H9 (cell line): ENCODE measurements at regions not wholly inside any gene's neighbourhood (a gene's known extent, or its start where the extent isn't known, plus 50 kb on each side); places are given as distances from the start of the nearest gene placed in this dataset.

Experiments used
- DNase-seq: peaks from one replicate; pipeline ENCODE4 v3.0.0-alpha.2; 2017
- H2AFZ ChIP-seq: one replicate; pipeline ENCODE4 v1.6.1; 2013; ENCODE audit warnings: mild to moderate bottlenecking, low read length, control low read depth, moderate library complexity
- H2AK5ac ChIP-seq: 2 replicates; pipeline ENCODE4 v1.6.1; 2013; ENCODE audit warnings: low read length, control low read depth, mixed read lengths; ENCODE audit not compliant: insufficient read length
- H2BK120ac ChIP-seq: one replicate; pipeline ENCODE4 v1.6.1; 2013; ENCODE audit warnings: low read depth, mild to moderate bottlenecking, low read length, control low read depth, inconsistent platforms; ENCODE audit not compliant: poor library complexity, severe bottlenecking
- H2BK12ac ChIP-seq: 2 replicates; pipeline ENCODE4 v1.6.1; 2013; ENCODE audit warnings: low read length, control low read depth, mixed read lengths, low read depth; ENCODE audit not compliant: insufficient read length
- H2BK15ac ChIP-seq: 2 replicates; pipeline ENCODE4 v1.6.1; 2013; ENCODE audit warnings: low read depth, low read length, control low read depth
- H2BK20ac ChIP-seq: one replicate; pipeline ENCODE4 v1.6.1; 2013; ENCODE audit warnings: low read depth, mild to moderate bottlenecking, low read length, control low read depth, inconsistent platforms; ENCODE audit not compliant: poor library complexity, severe bottlenecking
- H2BK5ac ChIP-seq: 2 replicates; pipeline ENCODE4 v1.6.1; 2013; ENCODE audit warnings: low read length, control low read depth, mixed read lengths; ENCODE audit not compliant: insufficient read length
- H3K14ac ChIP-seq: 2 replicates; pipeline ENCODE4 v1.6.1; 2013; ENCODE audit warnings: low read length, control low read depth; ENCODE audit not compliant: insufficient read depth
- H3K18ac ChIP-seq: 2 replicates; pipeline ENCODE4 v1.6.1; 2013; ENCODE audit warnings: low read depth, mild to moderate bottlenecking, mixed read lengths, low read length, control low read depth; ENCODE audit not compliant: insufficient read length
- H3K23ac ChIP-seq: 2 replicates; pipeline ENCODE4 v1.6.1; 2013; ENCODE audit warnings: low read length, control low read depth, mixed read lengths, low read depth; ENCODE audit not compliant: insufficient read length
- H3K23me2 ChIP-seq: 2 replicates; pipeline ENCODE4 v1.6.1; 2013; ENCODE audit warnings: low read depth, mild to moderate bottlenecking, mixed read lengths, low read length, control low read depth; ENCODE audit not compliant: insufficient read length, poor library complexity, severe bottlenecking
- H3K27ac ChIP-seq: 2 replicates; pipeline ENCODE4 v1.5.1; 2013; ENCODE audit warnings: low read length, control low read depth, mixed read lengths, low read depth; ENCODE audit not compliant: insufficient read length
- H3K27me3 ChIP-seq: 2 replicates; pipeline ENCODE4 v1.6.1; 2013; ENCODE audit warnings: low read length, control low read depth, inconsistent platforms; ENCODE audit not compliant: insufficient read depth
- H3K4ac ChIP-seq: 2 replicates; pipeline ENCODE4 v1.6.1; 2013; ENCODE audit warnings: low read depth, mild to moderate bottlenecking, control low read depth, inconsistent platforms, low read length, moderate library complexity
- H3K4me1 ChIP-seq: 2 replicates; pipeline ENCODE4 v1.6.1; 2013; ENCODE audit warnings: low read length, control low read depth, inconsistent platforms; ENCODE audit not compliant: insufficient read depth
- H3K4me2 ChIP-seq: 2 replicates; pipeline ENCODE4 v1.6.1; 2013; ENCODE audit warnings: low read length, control low read depth, mixed read lengths; ENCODE audit not compliant: insufficient read length, insufficient read depth
- H3K56ac ChIP-seq: 2 replicates; pipeline ENCODE4 v1.6.1; 2013; ENCODE audit warnings: low read depth, mild to moderate bottlenecking, mixed read lengths, low read length, control low read depth; ENCODE audit not compliant: insufficient read length
- H3K79me1 ChIP-seq: 2 replicates; pipeline ENCODE4 v1.6.1; 2013; ENCODE audit warnings: low read depth, mild to moderate bottlenecking, moderate library complexity, low read length, control low read depth, inconsistent platforms; ENCODE audit not compliant: insufficient read depth, poor library complexity, severe bottlenecking
- H3K79me2 ChIP-seq: 2 replicates; pipeline ENCODE4 v1.6.1; 2013; ENCODE audit warnings: low read length, control low read depth, inconsistent platforms; ENCODE audit not compliant: insufficient read depth
- H3K9ac ChIP-seq: 2 replicates; pipeline ENCODE4 v1.6.1; 2013; ENCODE audit warnings: low read length, control low read depth, mixed read lengths; ENCODE audit not compliant: insufficient read length; ENCODE audit errors: extremely low read depth
- H3K9me3 ChIP-seq: one replicate; pipeline ENCODE4 v1.6.1; 2013; ENCODE audit warnings: low read depth, low read length, inconsistent platforms; ENCODE audit not compliant: control insufficient read depth
- H3T11ph ChIP-seq: one replicate; pipeline ENCODE4 v1.6.1; 2013; ENCODE audit warnings: mild to moderate bottlenecking, low read length, control low read depth, inconsistent platforms
- H4K20me1 ChIP-seq: one replicate; pipeline ENCODE4 v1.6.1; 2013; ENCODE audit not compliant: control insufficient read depth, insufficient read length, insufficient read depth
- H4K5ac ChIP-seq: 2 replicates; pipeline ENCODE4 v1.6.1; 2013; ENCODE audit warnings: low read depth, mild to moderate bottlenecking, mixed read lengths, low read length, control low read depth; ENCODE audit not compliant: insufficient read length
- H4K8ac ChIP-seq: replicated peaks from 2 replicates; pipeline ENCODE4 v1.6.1; 2013; ENCODE audit warnings: low read length, control low read depth, mixed read lengths, low read depth; ENCODE audit not compliant: insufficient read length
- H4K91ac ChIP-seq: 2 replicates; pipeline ENCODE4 v1.6.1; 2013; ENCODE audit warnings: low read depth, mild to moderate bottlenecking, moderate library complexity, mixed read lengths, low read length, control low read depth; ENCODE audit not compliant: insufficient read length
- H3K27ac Mint-ChIP-seq, 3 experiments: 2 replicates in 2 of 3; 3 replicates in 1 of 3; pipeline ENCODE4 v1.8.0; 2020 to 2021; ENCODE audit warnings: mixed read lengths in 3 of 3, mild to moderate bottlenecking in 1 of 3, moderate library complexity in 1 of 3
- H3K27me3 Mint-ChIP-seq: 2 replicates; pipeline ENCODE4 v1.8.0; 2021; ENCODE audit warnings: low read depth, mild to moderate bottlenecking, moderate library complexity, mixed read lengths
- H3K36me3 Mint-ChIP-seq, 3 experiments: 2 replicates in 2 of 3; 3 replicates in 1 of 3; pipeline ENCODE4 v1.8.0; 2020 to 2021; ENCODE audit warnings: low read depth in 3 of 3, mixed read lengths in 3 of 3; ENCODE audit not compliant: insufficient read depth in 1 of 3
- H3K4me1 Mint-ChIP-seq, 2 experiments: 2 replicates each; pipeline ENCODE4 v1.8.0; 2020; ENCODE audit warnings: mixed read lengths in 2 of 2
- H3K4me3 Mint-ChIP-seq, 2 experiments: 2 replicates in 1 of 2; 3 replicates in 1 of 2; pipeline ENCODE4 v1.8.0; 2020 to 2021; ENCODE audit warnings: mild to moderate bottlenecking in 2 of 2, mixed read lengths in 2 of 2, moderate library complexity in 1 of 2
- H3K9me3 Mint-ChIP-seq, 2 experiments: 2 replicates in 1 of 2; 3 replicates in 1 of 2; pipeline ENCODE4 v1.8.0; 2020; ENCODE audit warnings: mild to moderate bottlenecking in 2 of 2, mixed read lengths in 2 of 2, moderate library complexity in 1 of 2
- CTCF ChIP-seq: fragments of 200-600 bp; sonication (generic); conservative IDR thresholded peaks from 3 replicates; pipeline ENCODE4 v1.8.0; 2021; ENCODE audit warnings: antibody characterized with exemption, mild to moderate bottlenecking
- WGBS: extraction: QIAGEN DNeasy Blood & Tissue Kit; methylation state at CpG from one replicate; pipeline ENCODE4 v1.1.7; 2013; ENCODE audit warnings: missing lambda C conversion rate, low lambda C conversion rate, mixed read lengths; ENCODE audit not compliant: insufficient read length; ENCODE audit errors: extremely low coverage; 5-methylcytosine and 5-hydroxymethylcytosine counted together

DNA sequence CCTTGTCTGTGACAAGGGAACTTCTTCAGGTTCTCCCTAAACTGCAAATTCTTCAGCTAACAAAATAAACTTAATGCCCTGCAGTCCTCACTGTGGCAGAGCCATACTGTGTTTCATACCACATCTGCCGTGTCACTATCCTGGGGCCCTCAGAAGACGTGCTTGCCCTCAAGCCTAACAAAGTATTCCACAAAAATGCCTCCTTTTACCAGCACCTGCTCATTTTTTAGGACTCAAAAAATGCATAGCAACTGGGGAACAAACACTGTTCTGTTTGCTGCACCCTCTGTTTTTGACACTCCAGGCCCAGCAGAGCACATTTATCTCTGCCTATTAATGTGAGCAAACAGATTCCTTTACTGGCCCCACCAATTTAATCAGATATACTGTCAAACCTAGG is 270.7 kb upstream of the SSTR1 start:
- no peak overlapping the region for H2BK12ac ChIP-seq
- H3K56ac ChIP-seq: no peak overlapping the region
- no peak overlapping the region for H3K23ac ChIP-seq
- H4K20me1 ChIP-seq: no peaks in the 10 kb centered on the region
- no peak overlapping the region for H4K8ac ChIP-seq
- H3K79me1 ChIP-seq: no peaks in the 10 kb centered on the region
- no peak overlapping the region for H2BK20ac ChIP-seq
- H4K5ac ChIP-seq: no peak overlapping the region
- H3K14ac ChIP-seq: no peak overlapping the region
- H3K4me1 ChIP-seq: no peaks in the 10 kb centered on the region
- H3K9ac ChIP-seq: no peak overlapping the region
- Mint-ChIP-seq H3K27ac (no peak overlapping the region), H3K27me3 (peaks cover 25% of the 10 kb centered on the region), H3K4me1 (peaks cover 0 to 1% of the 10 kb centered on the region in 2 experiments; a peak in 1 of 4 replicates), H3K4me3 (no peak overlapping the region), H3K9me3 (no peaks in the 10 kb centered on the region), H3K36me3 (no peaks in the 10 kb centered on the region)
- no peak overlapping the region for H3K4me2 ChIP-seq
- H2BK5ac ChIP-seq: no peak overlapping the region
- no peak overlapping the region for H2BK15ac ChIP-seq
- no peaks in the 10 kb centered on the region; the same call in 1 of the 2 replicates for H3K27me3 ChIP-seq
- no peak overlapping the region for H2AK5ac ChIP-seq
- DNase-seq: no peak
- no peak overlapping the region for H3K18ac ChIP-seq
- TF ChIP-seq CTCF: no peak
- no peaks in the 10 kb centered on the region for H3K23me2 ChIP-seq
- no peak overlapping the region for H3K27ac ChIP-seq
- no peak overlapping the region for H4K91ac ChIP-seq
- no peak overlapping the region for H3K4ac ChIP-seq
- H3K9me3 ChIP-seq: no peaks in the 10 kb centered on the region
- H2AFZ ChIP-seq: no peak overlapping the region
- no peaks in the 10 kb centered on the region for H3K79me2 ChIP-seq
- no peak overlapping the region for H3T11ph ChIP-seq
- no CpG with 5 or more reads among the region's 2 CpGs for WGBS
- H2BK120ac ChIP-seq: no peak overlapping the region
